Daoy (cell line): ENCODE measurements at regions not wholly inside any gene's neighbourhood (a gene's known extent, or its start where the extent isn't known, plus 50 kb on each side); places are given as distances from the start of the nearest gene placed in this dataset.
"Not testable (repeated sequence)": the region's sequence is repeated elsewhere in the genome, so short reads cannot be mapped to it uniquely, and the experiment has no call there.

ENCODE experiments used
- DNase-seq: peaks from one replicate; pipeline ENCODE4 v3.0.0-alpha.2; 2015; ENCODE audit warnings: low read depth

GRCh38 chr13:90869580-90869979 lies 477.9 kb upstream of the MIR17HG start:
- no peak for DNase-seq

- no peak for DNase-seq
Observed at GRCh38 chr13:90872491-90873025, 474.9 kb upstream of the MIR17HG start.

GRCh38 chr13:90880790-90881189 lies 466.7 kb upstream of the MIR17HG start:
- no peak for DNase-seq

GRCh38 chr13:90882551-90882950 lies 464.9 kb upstream of the MIR17HG start:
- no peak for DNase-seq

GRCh38 chr13:90883592-90883991 lies 463.9 kb upstream of the MIR17HG start:
- no peak for DNase-seq

- DNase-seq: no peak
Observed at GRCh38 chr13:90884066-90884465, 463.4 kb upstream of the MIR17HG start.

- no peak for DNase-seq
Observed at GRCh38 chr13:90889906-90890834, 457.3 kb upstream of the MIR17HG start.

GRCh38 chr13:90891329-90891728 lies 456.2 kb upstream of the MIR17HG start:
- DNase-seq: no peak

GRCh38 chr13:90893199-90893598 lies 454.3 kb upstream of the MIR17HG start:
- not testable (repeated sequence) for DNase-seq

GRCh38 chr13:90896002-90896401 lies 451.5 kb upstream of the MIR17HG start:
- DNase-seq: no peak

- DNase-seq: no peak
Observed at GRCh38 chr13:90898811-90899210, 448.7 kb upstream of the MIR17HG start.

- no peak for DNase-seq
Observed at GRCh38 chr13:90899416-90899815, 448.1 kb upstream of the MIR17HG start.

GRCh38 chr13:90902255-90902654 lies 445.2 kb upstream of the MIR17HG start:
- DNase-seq: no peak

- no peak for DNase-seq
Observed at GRCh38 chr13:90906554-90906953, 440.9 kb upstream of the MIR17HG start.

- no peak for DNase-seq
Observed at GRCh38 chr13:90908792-90909191, 438.7 kb upstream of the MIR17HG start.

GRCh38 chr13:90910018-90910639 lies 437.4 kb upstream of the MIR17HG start:
- no peak for DNase-seq

- DNase-seq: no peak
Observed at GRCh38 chr13:90912247-90912646, 435.2 kb upstream of the MIR17HG start.

GRCh38 chr13:90918536-90918935 lies 429.0 kb upstream of the MIR17HG start:
- no peak for DNase-seq

- no peak for DNase-seq
Observed at GRCh38 chr13:90919153-90919552, 428.3 kb upstream of the MIR17HG start.

- no peak for DNase-seq
Observed at GRCh38 chr13:90926459-90926858, 421.0 kb upstream of the MIR17HG start.

- no peak for DNase-seq
Observed at GRCh38 chr13:90928109-90928508, 419.4 kb upstream of the MIR17HG start.

- no peak for DNase-seq
Observed at GRCh38 chr13:90933097-90933826, 414.2 kb upstream of the MIR17HG start.
